DOHH2 (cell line): ENCODE measurements at regions not wholly inside any gene's neighbourhood (a gene's known extent, or its start where the extent isn't known, plus 50 kb on each side); places are given as distances from the start of the nearest gene placed in this dataset.

Experiments
- H3F3A ChIP-seq: fragments of 200-600 bp; sonication (generic), shearing (Covaris generic); 2 replicates; pipeline ENCODE4 v1.6.0; 2016; ENCODE audit warnings: antibody characterized with exemption, mild to moderate bottlenecking; ENCODE audit not compliant: control insufficient read depth, insufficient read depth
- H3K27ac ChIP-seq: fragments of 200-600 bp; sonication (generic); 2 replicates; pipeline ENCODE4 v1.5.1; 2014; ENCODE audit warnings: low read depth, mild to moderate bottlenecking, low read length, moderate library complexity
- H3K27me3 ChIP-seq: fragments of 200-600 bp; sonication (generic); 2 replicates; pipeline ENCODE4 v1.6.1; 2014; ENCODE audit warnings: mild to moderate bottlenecking, low read length, mixed read lengths; ENCODE audit not compliant: control insufficient read depth
- H3K36me3 ChIP-seq: fragments of 200-600 bp; sonication (generic); 2 replicates; pipeline ENCODE4 v1.6.1; 2014; ENCODE audit warnings: mild to moderate bottlenecking, low read length, moderate library complexity, mixed read lengths; ENCODE audit not compliant: control insufficient read depth
- H3K4me1 ChIP-seq: fragments of 200-600 bp; sonication (generic); 2 replicates; pipeline ENCODE4 v1.6.1; 2014; ENCODE audit warnings: mild to moderate bottlenecking, low read length, mixed read lengths; ENCODE audit not compliant: control insufficient read depth
- H3K4me2 ChIP-seq: fragments of 200-600 bp; sonication (generic); 2 replicates; pipeline ENCODE4 v1.6.0; 2014; ENCODE audit warnings: mild to moderate bottlenecking, low read length, moderate library complexity
- H3K4me3 ChIP-seq: fragments of 200-600 bp; sonication (generic); 2 replicates; pipeline ENCODE4 v1.5.1; 2014; ENCODE audit warnings: mild to moderate bottlenecking, low read length, mixed read lengths
- H3K79me2 ChIP-seq: fragments of 200-600 bp; sonication (generic); 2 replicates; pipeline ENCODE4 v1.6.1; 2014; ENCODE audit warnings: mild to moderate bottlenecking, low read length, mixed read lengths; ENCODE audit not compliant: control insufficient read depth
- H3K9me2 ChIP-seq: fragments of 200-600 bp; sonication (generic); replicated peaks from 2 replicates; pipeline ENCODE4 v1.6.1; 2014; ENCODE audit warnings: mild to moderate bottlenecking, low read length, mixed read lengths; ENCODE audit not compliant: control insufficient read depth
- H3K9me3 ChIP-seq: fragments of 200-600 bp; sonication (generic); 2 replicates; pipeline ENCODE4 v1.6.1; 2014; ENCODE audit warnings: antibody characterized with exemption, low read length, mixed read lengths; ENCODE audit not compliant: control insufficient read depth, insufficient read depth
- H4K20me1 ChIP-seq: fragments of 200-600 bp; sonication (generic); 2 replicates; pipeline ENCODE4 v1.6.0; 2014; ENCODE audit warnings: low read depth, mild to moderate bottlenecking, antibody characterized with exemption, low read length, moderate library complexity; ENCODE audit not compliant: control insufficient read depth, insufficient read depth
- EZH2phosphoT487 ChIP-seq: fragments of 200-600 bp; sonication (generic); IDR thresholded peaks from 2 replicates; pipeline ENCODE4 v1.6.1; 2017; ENCODE audit warnings: borderline replicate concordance, mild to moderate bottlenecking, antibody characterized with exemption, low read length, moderate library complexity, mixed read lengths
- TF ChIP-seq, protein P1 (sequence below): fragments of 200-600 bp; sonication (generic); IDR thresholded peaks from one replicate; pipeline ENCODE4 v1.5.1; 2014; ENCODE audit warnings: antibody characterized with exemption, mild to moderate bottlenecking, low read depth, low read length; ENCODE audit not compliant: poor library complexity, severe bottlenecking

DNA sequence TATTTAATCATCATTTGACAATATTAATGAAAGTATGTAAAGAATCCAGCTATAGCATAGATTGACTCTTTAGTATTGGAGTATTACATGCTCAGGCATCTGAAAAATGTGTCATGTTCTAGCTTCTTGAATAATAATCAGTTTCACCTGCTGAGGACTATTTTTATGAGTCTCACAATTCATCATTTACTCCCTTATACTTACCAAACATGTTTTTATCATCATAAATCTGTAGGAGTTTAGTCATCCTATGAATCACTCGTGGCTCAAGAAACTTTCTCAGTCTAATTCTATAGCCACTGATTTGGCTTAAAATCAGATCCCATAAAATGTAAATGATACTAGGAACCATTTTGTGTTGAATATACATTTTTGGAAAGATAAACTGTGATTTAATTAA is 1616.1 kb downstream of the C4orf33 start:
- H3K4me1 ChIP-seq: no peaks in the 10 kb centered on the region
- H4K20me1 ChIP-seq: no peaks in the 10 kb centered on the region
- H3K4me2 ChIP-seq: no peak overlapping the region
- no peaks in the 10 kb centered on the region for H3K9me3 ChIP-seq
- no peak for TF ChIP-seq EZH2phosphoT487
- TF ChIP-seq, protein P1, sequence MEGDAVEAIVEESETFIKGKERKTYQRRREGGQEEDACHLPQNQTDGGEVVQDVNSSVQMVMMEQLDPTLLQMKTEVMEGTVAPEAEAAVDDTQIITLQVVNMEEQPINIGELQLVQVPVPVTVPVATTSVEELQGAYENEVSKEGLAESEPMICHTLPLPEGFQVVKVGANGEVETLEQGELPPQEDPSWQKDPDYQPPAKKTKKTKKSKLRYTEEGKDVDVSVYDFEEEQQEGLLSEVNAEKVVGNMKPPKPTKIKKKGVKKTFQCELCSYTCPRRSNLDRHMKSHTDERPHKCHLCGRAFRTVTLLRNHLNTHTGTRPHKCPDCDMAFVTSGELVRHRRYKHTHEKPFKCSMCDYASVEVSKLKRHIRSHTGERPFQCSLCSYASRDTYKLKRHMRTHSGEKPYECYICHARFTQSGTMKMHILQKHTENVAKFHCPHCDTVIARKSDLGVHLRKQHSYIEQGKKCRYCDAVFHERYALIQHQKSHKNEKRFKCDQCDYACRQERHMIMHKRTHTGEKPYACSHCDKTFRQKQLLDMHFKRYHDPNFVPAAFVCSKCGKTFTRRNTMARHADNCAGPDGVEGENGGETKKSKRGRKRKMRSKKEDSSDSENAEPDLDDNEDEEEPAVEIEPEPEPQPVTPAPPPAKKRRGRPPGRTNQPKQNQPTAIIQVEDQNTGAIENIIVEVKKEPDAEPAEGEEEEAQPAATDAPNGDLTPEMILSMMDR: no peak
- no peaks in the 10 kb centered on the region for H3K79me2 ChIP-seq
- no peaks in the 10 kb centered on the region for H3K27me3 ChIP-seq
- no peaks in the 10 kb centered on the region for H3K36me3 ChIP-seq
- H3K4me3 ChIP-seq: no peak overlapping the region
- no peaks in the 10 kb centered on the region for H3F3A ChIP-seq
- H3K9me2 ChIP-seq: no peaks in the 10 kb centered on the region
- no peak overlapping the region for H3K27ac ChIP-seq

DNA sequence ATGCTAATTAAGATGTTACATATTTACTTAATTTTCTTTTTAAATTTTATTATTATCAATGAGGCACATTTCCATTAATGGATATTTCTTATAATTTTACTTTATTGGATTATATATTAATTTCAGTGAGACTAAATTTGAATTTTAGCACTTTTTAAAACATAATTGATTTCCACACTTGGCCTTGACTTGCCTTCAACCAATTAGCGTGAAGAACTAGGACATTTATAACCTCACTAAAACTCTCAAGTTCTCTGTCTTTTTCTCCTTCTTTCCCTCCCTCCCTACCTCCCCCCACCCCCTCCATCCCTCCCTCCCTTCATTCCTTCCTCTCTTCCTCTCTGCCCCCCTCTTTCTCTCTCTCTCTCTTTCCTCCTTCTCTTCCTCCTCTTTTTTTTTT is 1618.1 kb downstream of the C4orf33 start:
- TF ChIP-seq, protein P1: no peak
- TF ChIP-seq EZH2phosphoT487: no peak
- H3K4me1 ChIP-seq: no peaks in the 10 kb centered on the region
- H3F3A ChIP-seq: no peaks in the 10 kb centered on the region
- no peak overlapping the region for H3K27ac ChIP-seq
- no peak overlapping the region for H3K4me2 ChIP-seq
- H3K4me3 ChIP-seq: no peak overlapping the region
- no peaks in the 10 kb centered on the region for H3K36me3 ChIP-seq
- no peaks in the 10 kb centered on the region for H3K9me2 ChIP-seq
- H3K27me3 ChIP-seq: no peaks in the 10 kb centered on the region
- H3K79me2 ChIP-seq: no peaks in the 10 kb centered on the region
- no peaks in the 10 kb centered on the region for H3K9me3 ChIP-seq
- no peaks in the 10 kb centered on the region for H4K20me1 ChIP-seq

DNA sequence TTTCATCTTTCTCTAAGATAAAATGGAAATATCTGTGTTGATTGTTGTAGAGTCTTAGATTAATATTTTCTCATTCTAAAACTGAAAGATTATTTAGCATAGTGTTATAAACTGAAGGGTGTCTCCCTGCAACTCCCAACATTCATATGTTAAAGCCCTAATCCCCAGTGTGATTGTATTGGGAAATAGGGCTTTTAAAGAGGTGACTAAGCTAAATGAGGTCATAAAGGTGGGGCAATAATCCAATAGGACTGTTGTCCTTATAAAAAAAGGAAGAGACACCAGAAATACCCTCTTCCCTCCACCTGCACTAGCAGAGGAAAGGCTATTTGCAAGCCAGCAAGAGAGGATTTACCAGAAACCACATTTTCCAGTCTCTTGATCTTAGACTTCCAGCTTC is 1626.4 kb downstream of the C4orf33 start:
- no peak overlapping the region for H3K4me2 ChIP-seq
- TF ChIP-seq, protein P1: no peak
- TF ChIP-seq EZH2phosphoT487: no peak
- no peak overlapping the region for H3K4me3 ChIP-seq
- no peaks in the 10 kb centered on the region for H4K20me1 ChIP-seq
- no peaks in the 10 kb centered on the region for H3K9me3 ChIP-seq
- no peaks in the 10 kb centered on the region for H3K27me3 ChIP-seq
- H3K9me2 ChIP-seq: no peaks in the 10 kb centered on the region
- H3K36me3 ChIP-seq: no peaks in the 10 kb centered on the region
- H3F3A ChIP-seq: no peaks in the 10 kb centered on the region
- H3K27ac ChIP-seq: no peak overlapping the region
- no peaks in the 10 kb centered on the region for H3K4me1 ChIP-seq
- H3K79me2 ChIP-seq: no peaks in the 10 kb centered on the region

DNA sequence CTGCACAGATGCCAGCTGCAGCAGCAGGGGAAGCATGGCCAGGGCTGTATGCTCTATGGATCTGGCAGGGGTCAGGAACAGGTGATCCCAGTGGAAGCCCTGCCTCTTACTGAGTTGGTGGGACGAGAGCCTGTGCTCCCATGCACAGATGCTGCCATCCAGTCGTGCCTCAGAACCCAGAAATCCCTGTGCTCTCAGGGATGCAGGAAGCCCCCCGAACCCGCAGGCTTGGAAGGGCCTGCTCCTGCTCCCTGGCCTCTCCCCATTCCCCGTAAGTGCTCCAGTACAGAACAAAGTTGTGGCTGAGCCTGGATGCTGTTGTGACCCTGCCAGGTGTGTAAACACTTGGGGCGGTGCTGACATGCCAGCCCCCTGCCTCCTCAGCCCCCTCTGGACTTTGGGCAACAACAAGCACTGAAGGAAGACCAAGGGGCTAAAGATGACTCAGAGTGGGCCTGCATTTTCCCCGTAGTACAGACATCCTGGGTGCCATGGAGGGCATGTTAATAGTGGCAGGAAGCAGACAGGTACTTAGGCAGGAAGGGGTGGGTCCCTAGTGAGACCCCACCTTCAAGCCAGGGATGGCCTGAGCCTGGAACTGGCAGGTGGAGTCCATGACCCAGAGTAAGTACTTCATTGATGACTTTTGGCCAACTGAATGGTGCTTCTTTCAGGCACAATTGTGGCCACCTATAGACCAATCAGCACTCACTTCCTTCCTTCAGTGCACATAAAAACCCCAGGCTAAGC is 1640.7 kb downstream of the C4orf33 start:
- H3K27ac ChIP-seq: no peak overlapping the region
- H3K9me3 ChIP-seq: peaks cover 12% of the 10 kb centered on the region; the same call in 1 of the 2 replicates
- H3K27me3 ChIP-seq: no peaks in the 10 kb centered on the region
- H4K20me1 ChIP-seq: no peaks in the 10 kb centered on the region
- H3K4me1 ChIP-seq: no peaks in the 10 kb centered on the region
- H3K4me2 ChIP-seq: no peak overlapping the region
- H3K9me2 ChIP-seq: no peaks in the 10 kb centered on the region
- H3K4me3 ChIP-seq: no peak overlapping the region
- H3K79me2 ChIP-seq: no peaks in the 10 kb centered on the region
- TF ChIP-seq, protein P1: no peak
- no peak for TF ChIP-seq EZH2phosphoT487
- H3K36me3 ChIP-seq: no peaks in the 10 kb centered on the region
- no peaks in the 10 kb centered on the region for H3F3A ChIP-seq
